ENCODE measurements at regions not wholly inside any gene's neighbourhood (a gene's known extent, or its start where the extent isn't known, plus 50 kb on each side); places are given as distances from the start of the nearest gene placed in this dataset.

- Histone ChIP-seq H3K4ac (ENCODE audit: low read length) (no peak overlapping the region), H3K18ac (ENCODE audit: low read length) (no peak overlapping the region), H4K8ac (ENCODE audit: low read depth, low read length) (no peak overlapping the region), H3K9me3 (replicated peaks in 1 of 2; ENCODE audit: control insufficient read depth in 2 of 2, insufficient read depth in 1 of 2, low read depth in 1 of 2, low read length in 2 of 2) (no peaks in the 10 kb centered on the region), H3K9ac (ENCODE audit: low read depth, low read length, poor library complexity) (no peak overlapping the region), H2AK5ac (ENCODE audit: low read depth, low read length) (no peak overlapping the region), H4K91ac (ENCODE audit: low read depth, low read length, poor library complexity) (no peak overlapping the region), H3K23ac (ENCODE audit: low read depth, low read length, poor library complexity) (no peak overlapping the region), H3K4me2 (ENCODE audit: insufficient read depth, low read length, poor library complexity, severe bottlenecking) (no peak overlapping the region), H3K36me3 (replicated peaks in 1 of 2; ENCODE audit: control insufficient read depth in 2 of 2, insufficient read depth in 2 of 2, low read length in 2 of 2) (no peaks in the 10 kb centered on the region), H3K4me1 (ENCODE audit: control insufficient read depth in 2 of 2, insufficient read depth in 1 of 2, low read depth in 1 of 2, low read length in 2 of 2) (no peaks in the 10 kb centered on the region), H3K4me3 (ENCODE audit: low read length in 2 of 2) (no peak overlapping the region), H2BK5ac (ENCODE audit: low read length) (no peak overlapping the region), H2BK120ac (ENCODE audit: low read depth, low read length) (no peak overlapping the region), H3K27ac (replicated peaks; ENCODE audit: low read length) (no peak overlapping the region), H2BK12ac (ENCODE audit: low read length) (no peak overlapping the region), H2BK15ac (ENCODE audit: low read length) (no peak overlapping the region), H2AFZ (ENCODE audit: low read length) (no peak overlapping the region), H3K27me3 (ENCODE audit: control insufficient read depth in 3 of 3, insufficient read depth in 3 of 3, low read depth in 1 of 3, low read length in 3 of 3) (no peaks in the 10 kb centered on the region), H3K79me1 (ENCODE audit: low read depth, low read length) (no peaks in the 10 kb centered on the region), H3K14ac (ENCODE audit: low read length) (no peak overlapping the region)
- no CpG with 5 or more reads among the region's 1 CpG for WGBS, 2 donors (ENCODE audit: extremely low coverage in 2 of 2, insufficient read length in 2 of 2, insufficient replicate concordance in 1 of 2)
- DNase-seq (ENCODE audit: low spot score) = no peak
Measured at GRCh38 chr1:214791961-214792360, 189.0 kb downstream of the CENPF start.

GRCh38 chr1:214792527-214793186, 189.7 kb downstream of the CENPF start:
- Histone ChIP-seq H3K14ac (ENCODE audit: low read length) (no peak overlapping the region), H3K27ac (replicated peaks; ENCODE audit: low read length) (no peak overlapping the region)
- no CpG with 5 or more reads among the region's 6 CpGs for WGBS, 2 donors (ENCODE audit: extremely low coverage in 2 of 2, insufficient read length in 2 of 2, insufficient replicate concordance in 1 of 2)

GRCh38 chr1:214793708-214794107, 190.7 kb downstream of the CENPF start:
- no peak overlapping the region for H2BK15ac ChIP-seq (ENCODE audit: low read length)
- WGBS, 2 donors (ENCODE audit: extremely low coverage in 2 of 2, insufficient read length in 2 of 2, insufficient replicate concordance in 1 of 2) = no CpG with 5 or more reads among the region's 2 CpGs
- no peak overlapping the region for H3K4me3 ChIP-seq (ENCODE audit: low read length in 2 of 2)
- DNase-seq (ENCODE audit: low spot score) = no peak
- no peaks in the 10 kb centered on the region for H3K36me3 ChIP-seq (replicated peaks in 1 of 2; ENCODE audit: control insufficient read depth in 2 of 2, insufficient read depth in 2 of 2, low read length in 2 of 2)
- H3K79me1 ChIP-seq (ENCODE audit: low read depth, low read length) = no peaks in the 10 kb centered on the region
- H3K27me3 ChIP-seq (ENCODE audit: control insufficient read depth in 3 of 3, insufficient read depth in 3 of 3, low read depth in 1 of 3, low read length in 3 of 3) = no peaks in the 10 kb centered on the region
- H3K4ac ChIP-seq (ENCODE audit: low read length) = no peak overlapping the region
- no peak overlapping the region for H2BK120ac ChIP-seq (ENCODE audit: low read depth, low read length)
- H3K9ac ChIP-seq (ENCODE audit: low read depth, low read length, poor library complexity) = no peak overlapping the region
- H4K91ac ChIP-seq (ENCODE audit: low read depth, low read length, poor library complexity) = no peak overlapping the region
- no peaks in the 10 kb centered on the region for H3K9me3 ChIP-seq (replicated peaks in 1 of 2; ENCODE audit: control insufficient read depth in 2 of 2, insufficient read depth in 1 of 2, low read depth in 1 of 2, low read length in 2 of 2)
- H2BK12ac ChIP-seq (ENCODE audit: low read length) = no peak overlapping the region
- no peak overlapping the region for H3K27ac ChIP-seq (replicated peaks; ENCODE audit: low read length)
- H4K8ac ChIP-seq (ENCODE audit: low read depth, low read length) = no peak overlapping the region
- H2AK5ac ChIP-seq (ENCODE audit: low read depth, low read length) = no peak overlapping the region
- no peak overlapping the region for H2BK5ac ChIP-seq (ENCODE audit: low read length)
- no peak overlapping the region for H3K4me2 ChIP-seq (ENCODE audit: insufficient read depth, low read length, poor library complexity, severe bottlenecking)
- H3K4me1 ChIP-seq (ENCODE audit: control insufficient read depth in 2 of 2, insufficient read depth in 1 of 2, low read depth in 1 of 2, low read length in 2 of 2) = no peaks in the 10 kb centered on the region
- no peak overlapping the region for H3K23ac ChIP-seq (ENCODE audit: low read depth, low read length, poor library complexity)
- H3K14ac ChIP-seq (ENCODE audit: low read length) = no peak overlapping the region
- no peak overlapping the region for H3K18ac ChIP-seq (ENCODE audit: low read length)
- no peak overlapping the region for H2AFZ ChIP-seq (ENCODE audit: low read length)

More at GRCh38 chr1:214792527-214793186, 189.7 kb downstream of the CENPF start:
- H3K27me3 ChIP-seq (ENCODE audit: control insufficient read depth in 3 of 3, insufficient read depth in 3 of 3, low read depth in 1 of 3, low read length in 3 of 3) = no peaks in the 10 kb centered on the region
- no peak overlapping the region for H2BK5ac ChIP-seq (ENCODE audit: low read length)
- no peaks in the 10 kb centered on the region for H3K36me3 ChIP-seq (replicated peaks in 1 of 2; ENCODE audit: control insufficient read depth in 2 of 2, insufficient read depth in 2 of 2, low read length in 2 of 2)
- H2BK120ac ChIP-seq (ENCODE audit: low read depth, low read length) = no peak overlapping the region
- no peak overlapping the region for H2BK15ac ChIP-seq (ENCODE audit: low read length)
- H3K4me3 ChIP-seq (ENCODE audit: low read length in 2 of 2) = no peak overlapping the region
- no peak for DNase-seq (ENCODE audit: low spot score)
- H3K4me2 ChIP-seq (ENCODE audit: insufficient read depth, low read length, poor library complexity, severe bottlenecking) = no peak overlapping the region
- H3K4ac ChIP-seq (ENCODE audit: low read length) = no peak overlapping the region
- H3K9ac ChIP-seq (ENCODE audit: low read depth, low read length, poor library complexity) = no peak overlapping the region
- no peak overlapping the region for H3K23ac ChIP-seq (ENCODE audit: low read depth, low read length, poor library complexity)
- H3K79me1 ChIP-seq (ENCODE audit: low read depth, low read length) = no peaks in the 10 kb centered on the region
- H2BK12ac ChIP-seq (ENCODE audit: low read length) = no peak overlapping the region
- no peak overlapping the region for H4K8ac ChIP-seq (ENCODE audit: low read depth, low read length)
- H3K18ac ChIP-seq (ENCODE audit: low read length) = no peak overlapping the region
- no peaks in the 10 kb centered on the region for H3K4me1 ChIP-seq (ENCODE audit: control insufficient read depth in 2 of 2, insufficient read depth in 1 of 2, low read depth in 1 of 2, low read length in 2 of 2)
- H4K91ac ChIP-seq (ENCODE audit: low read depth, low read length, poor library complexity) = no peak overlapping the region
- H3K9me3 ChIP-seq (replicated peaks in 1 of 2; ENCODE audit: control insufficient read depth in 2 of 2, insufficient read depth in 1 of 2, low read depth in 1 of 2, low read length in 2 of 2) = no peaks in the 10 kb centered on the region
- no peak overlapping the region for H2AFZ ChIP-seq (ENCODE audit: low read length)
- no peak overlapping the region for H2AK5ac ChIP-seq (ENCODE audit: low read depth, low read length)

GRCh38 chr1:214801191-214801590, 198.2 kb downstream of the CENPF start:
- DNase-seq (ENCODE audit: low spot score) = no peak
- Histone ChIP-seq H2BK120ac (ENCODE audit: low read depth, low read length) (no peak overlapping the region), H3K27me3 (ENCODE audit: control insufficient read depth in 3 of 3, insufficient read depth in 3 of 3, low read depth in 1 of 3, low read length in 3 of 3) (no peaks in the 10 kb centered on the region), H3K9ac (ENCODE audit: low read depth, low read length, poor library complexity) (no peak overlapping the region), H2AFZ (ENCODE audit: low read length) (no peak overlapping the region), H3K36me3 (replicated peaks in 1 of 2; ENCODE audit: control insufficient read depth in 2 of 2, insufficient read depth in 2 of 2, low read length in 2 of 2) (no peaks in the 10 kb centered on the region), H2BK15ac (ENCODE audit: low read length) (no peak overlapping the region), H4K91ac (ENCODE audit: low read depth, low read length, poor library complexity) (no peak overlapping the region), H4K8ac (ENCODE audit: low read depth, low read length) (no peak overlapping the region), H3K4ac (ENCODE audit: low read length) (no peak overlapping the region), H2AK5ac (ENCODE audit: low read depth, low read length) (no peak overlapping the region), H3K4me1 (ENCODE audit: control insufficient read depth in 2 of 2, insufficient read depth in 1 of 2, low read depth in 1 of 2, low read length in 2 of 2) (no peaks in the 10 kb centered on the region), H3K4me3 (ENCODE audit: low read length in 2 of 2) (no peak overlapping the region), H2BK5ac (ENCODE audit: low read length) (no peak overlapping the region), H3K4me2 (ENCODE audit: insufficient read depth, low read length, poor library complexity, severe bottlenecking) (no peak overlapping the region), H3K9me3 (replicated peaks in 1 of 2; ENCODE audit: control insufficient read depth in 2 of 2, insufficient read depth in 1 of 2, low read depth in 1 of 2, low read length in 2 of 2) (peaks cover 0 to 2% of the 10 kb centered on the region in 2 donors), H2BK12ac (ENCODE audit: low read length) (no peak overlapping the region), H3K18ac (ENCODE audit: low read length) (no peak overlapping the region), H3K27ac (replicated peaks; ENCODE audit: low read length) (no peak overlapping the region), H3K79me1 (ENCODE audit: low read depth, low read length) (no peaks in the 10 kb centered on the region), H3K14ac (ENCODE audit: low read length) (no peak overlapping the region), H3K23ac (ENCODE audit: low read depth, low read length, poor library complexity) (no peak overlapping the region)
- no CpG with 5 or more reads among the region's 1 CpG for WGBS, 2 donors (ENCODE audit: extremely low coverage in 2 of 2, insufficient read length in 2 of 2, insufficient replicate concordance in 1 of 2)

Measured in neuronal stem cell (in vitro differentiated cells).